ENCODE measurements at regions not wholly inside any gene's neighbourhood (a gene's known extent, or its start where the extent isn't known, plus 50 kb on each side); places are given as distances from the start of the nearest gene placed in this dataset.

- no peak overlapping the region for H3K4ac ChIP-seq (replicated peaks; ENCODE audit: insufficient read length, low read depth, low read length)
- no peaks in the 10 kb centered on the region for H3K79me1 ChIP-seq (ENCODE audit: low read depth, low read length)
- H2BK5ac ChIP-seq (ENCODE audit: low read depth, low read length) = no peak overlapping the region; the same call in 1 of the 2 replicates
- H4K20me1 ChIP-seq (replicated peaks in 1 of 2; ENCODE audit: control insufficient read depth in 1 of 2, insufficient read depth in 2 of 2, low read length in 2 of 2) = no peaks in the 10 kb centered on the region
- TF ChIP-seq KDM1A (IDR thresholded peaks at IDR 0.05; ENCODE audit: borderline replicate concordance, low read length) (0 out of 2 replicates have a peak, but pooled peaks have one; percentile 22), ATF3 (IDR thresholded peaks at IDR 0.05; ENCODE audit: insufficient read depth, low read depth, low read length) (no peak)
- H3K27ac ChIP-seq (ENCODE audit: low read depth, low read length) = no peak overlapping the region
- peaks cover 12 to 38% (median 21%) of the 10 kb centered on the region in 4 experiments for H3K4me1 ChIP-seq (replicated peaks in 1 of 4; ENCODE audit: control insufficient read depth in 3 of 4, insufficient read depth in 4 of 4, low read length in 3 of 4)
- CTCF ChIA-PET (ENCODE audit: partially characterized antibody) = interaction anchor here (0.6 to 8.9 kb wide), 10 partner anchors 8 to 417 kb away, joined by 3 to 71 read pairs (median 6); no protein-coding TSS in a partner anchor
- H3K36me3 ChIP-seq (ENCODE audit: control insufficient read depth in 2 of 4, insufficient read depth in 4 of 4, low read length in 3 of 4) = no peaks in the 10 kb centered on the region
- H4K8ac ChIP-seq (ENCODE audit: extremely low read depth, insufficient read depth, low read length) = no peak overlapping the region
- peak overlapping the region; percentile 86; the same call in 1 of the 2 replicates for H2BK20ac ChIP-seq (ENCODE audit: low read length)
- peak overlapping the region in 1 of 2 experiments; percentile 50; a peak in 2 of 4 replicates for H3K4me2 ChIP-seq (ENCODE audit: insufficient read depth in 1 of 2, low read depth in 2 of 2, low read length in 2 of 2)
- 62% methylated on average over 23 of the region's 24 CpGs; no CpG with 5 or more reads in 1 of the 2 experiments for WGBS, 2 experiments (ENCODE audit: extremely low coverage in 1 of 2, insufficient coverage in 1 of 2, insufficient read length in 1 of 2, insufficient replicate concordance in 2 of 2, low coverage in 1 of 2, low lambda C conversion rate in 2 of 2, missing lambda C conversion rate in 1 of 2)
- H4K91ac ChIP-seq (replicated peaks; ENCODE audit: insufficient read length, low read length) = no peak overlapping the region
- no peak overlapping the region for H2AK5ac ChIP-seq (ENCODE audit: low read depth, low read length)
- no peaks in the 10 kb centered on the region for H3K9me3 ChIP-seq (ENCODE audit: insufficient read depth in 2 of 2, low read depth in 1 of 2, low read length in 1 of 2)
- no peaks in the 10 kb centered on the region for H3K79me2 ChIP-seq (ENCODE audit: control insufficient read depth in 1 of 2, insufficient read depth in 2 of 2, low read length in 2 of 2)
- H4K5ac ChIP-seq (ENCODE audit: insufficient read length, low read depth, low read length) = no peak overlapping the region
- H3K23ac ChIP-seq (ENCODE audit: insufficient read length) = no peak overlapping the region
- DNase-seq (ENCODE audit: low read depth in 1 of 2, low spot score in 2 of 2) (no peak), FAIRE-seq (no peak)
- no peaks in the 10 kb centered on the region; a peak in 1 of 7 replicates for H3K27me3 ChIP-seq (replicated peaks in 1 of 4; ENCODE audit: control insufficient read depth in 3 of 4, extremely low read depth in 1 of 4, insufficient read depth in 3 of 4, low read length in 3 of 4)
- H3K4me3 ChIP-seq (ENCODE audit: extremely low read depth in 1 of 4, insufficient read depth in 2 of 4, low read depth in 3 of 4, low read length in 4 of 4) = no peak overlapping the region
- H2AFZ ChIP-seq (ENCODE audit: low read length) = no peak overlapping the region
- H3K18ac ChIP-seq (ENCODE audit: extremely low read depth, low read length) = no peak overlapping the region; the same call in 1 of the 2 replicates
- H2BK12ac ChIP-seq (ENCODE audit: low read depth, low read length) = peak overlapping the region; percentile 39; the same call in 1 of the 2 replicates
- POLR2A ChIA-PET (ENCODE audit: partially characterized antibody) = interaction anchor here (0.6 to 1.6 kb wide), 3 partner anchors 9 to 206 kb away, joined by 3 to 4 read pairs (median 3); no protein-coding TSS in a partner anchor
- no peak overlapping the region for H3K14ac ChIP-seq (ENCODE audit: insufficient read length)
- H3K9ac ChIP-seq (replicated peaks in 1 of 4; ENCODE audit: extremely low read depth in 1 of 4, low read depth in 3 of 4, low read length in 3 of 4) = no peak overlapping the region; a peak in 1 of 7 replicates
- H2BK15ac ChIP-seq (ENCODE audit: low read length) = peak overlapping the region; percentile 77; the same call in 1 of the 2 replicates
- H3K23me2 ChIP-seq (ENCODE audit: low read depth, low read length) = no peaks in the 10 kb centered on the region; the same call in 1 of the 2 replicates
- no peak overlapping the region for H2BK120ac ChIP-seq (replicated peaks; ENCODE audit: low read depth, low read length)
- H3K56ac ChIP-seq (replicated peaks; ENCODE audit: insufficient read length, low read depth, low read length) = no peak overlapping the region
These were observed 103.1 kb upstream of the CSF3R start for GRCh38 chr1:36585569-36586548.

All from H1 (cell line).